T47D (cell line): ENCODE measurements at regions not wholly inside any gene's neighbourhood (a gene's known extent, or its start where the extent isn't known, plus 50 kb on each side); places are given as distances from the start of the nearest gene placed in this dataset.

Experiments
- DNase-seq, 2 experiments: peaks; one replicate each; pipeline versions ENCODE4 v3.0.0 to v3.0.0-alpha.2; 2011 to 2012; ENCODE audit warnings: low read depth in 1 of 2, low spot score in 1 of 2
- JUND ChIP-seq: IDR thresholded peaks from 2 replicates; pipeline ENCODE4 v1.6.1; 2012; ENCODE audit warnings: low read depth
- in situ Hi-C: cut with HindIII; loops from 2 replicates; pipeline ENCODE4 v1.10.0; 2016; ENCODE audit warnings: low sequenced_read_pairs, low pct_unique_long_range_greater_than_20kb

- no peak for DNase-seq
- in situ Hi-C loops = no loop called here
- no peak for TF ChIP-seq JUND
Observed at GRCh38 chr3:24033818-24034217, 88.7 kb downstream of the NR1D2 start.

GRCh38 chr3:24034464-24034863 is 89.4 kb downstream of the NR1D2 start:
- in situ Hi-C loops = no loop called here
- TF ChIP-seq JUND = no peak
- DNase-seq = peak in 1 of 2 experiments; percentile 11

- no peak for DNase-seq
- TF ChIP-seq JUND = no peak
- in situ Hi-C loops = no loop called here
Observed at GRCh38 chr3:24037971-24038370, 92.9 kb downstream of the NR1D2 start.

GRCh38 chr3:24040311-24040710 is 95.2 kb downstream of the NR1D2 start:
- no peak for DNase-seq
- no peak for TF ChIP-seq JUND
- in situ Hi-C loops = no loop called here

GRCh38 chr3:24042174-24043059 is 97.3 kb downstream of the NR1D2 start:
- no peak for DNase-seq
- no peak for TF ChIP-seq JUND
- in situ Hi-C loops = no loop called here

GRCh38 chr3:24043168-24043567 is 98.1 kb downstream of the NR1D2 start:
- no peak for TF ChIP-seq JUND
- in situ Hi-C loops = no loop called here
- DNase-seq = no peak

GRCh38 chr3:24043985-24044384 is 98.9 kb downstream of the NR1D2 start:
- no peak for TF ChIP-seq JUND
- DNase-seq = no peak
- in situ Hi-C loops = no loop called here

- DNase-seq = no peak
- in situ Hi-C loops = no loop called here
- no peak for TF ChIP-seq JUND
Observed at GRCh38 chr3:24046214-24046613, 101.1 kb downstream of the NR1D2 start.

- in situ Hi-C loops = no loop called here
- DNase-seq = no peak
- no peak for TF ChIP-seq JUND
Observed at GRCh38 chr3:24047513-24047912, 102.4 kb downstream of the NR1D2 start.

GRCh38 chr3:24048843-24049242 is 103.8 kb downstream of the NR1D2 start:
- in situ Hi-C loops = no loop called here
- DNase-seq = no peak
- TF ChIP-seq JUND = no peak

- TF ChIP-seq JUND = no peak
- DNase-seq = no peak
- in situ Hi-C loops = no loop called here
Observed at GRCh38 chr3:24052446-24052845, 107.4 kb downstream of the NR1D2 start.

- no peak for TF ChIP-seq JUND
- in situ Hi-C loops = no loop called here
- no peak for DNase-seq
Observed at GRCh38 chr3:24058940-24059705, 114.0 kb downstream of the NR1D2 start.

GRCh38 chr3:24060055-24060454 is 115.0 kb downstream of the NR1D2 start:
- in situ Hi-C loops = no loop called here
- DNase-seq = peak in 1 of 2 experiments; percentile 33
- TF ChIP-seq JUND = no peak
